ENCODE measurements at regions not wholly inside any gene's neighbourhood (a gene's known extent, or its start where the extent isn't known, plus 50 kb on each side); places are given as distances from the start of the nearest gene placed in this dataset.

DNA sequence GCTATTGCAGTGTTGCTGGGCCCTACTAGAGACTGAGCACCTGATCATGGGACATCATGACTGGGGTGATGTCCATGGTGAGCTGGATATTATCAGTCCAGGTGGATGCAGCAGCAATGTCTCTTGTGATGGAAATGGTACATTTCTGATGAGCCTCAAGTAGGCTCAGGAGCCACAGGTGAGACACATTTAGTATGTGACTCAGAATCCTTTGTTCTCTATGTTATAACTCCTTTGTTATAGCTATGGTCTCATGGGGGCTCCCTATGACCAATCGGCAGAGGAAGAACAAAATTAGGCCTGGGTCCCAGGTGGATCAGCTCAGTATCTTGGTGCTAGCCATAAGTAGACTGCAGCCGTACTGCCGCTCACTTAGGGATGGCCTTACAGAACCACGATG, 107.9 kb upstream of the FAT1 start:
- TF ChIP-seq POLR2AphosphoS5 (IDR thresholded peaks at IDR 0.05; ENCODE audit: low read depth, low read length), result no peak
- TF ChIP-seq TAF1 (IDR thresholded peaks at IDR 0.05; ENCODE audit: borderline replicate concordance, insufficient read depth, low read length), result no peak
- no peak for TF ChIP-seq SIN3A (IDR thresholded peaks at IDR 0.05; ENCODE audit: borderline replicate concordance, insufficient read depth, low read length)
- TF ChIP-seq, protein P1, sequence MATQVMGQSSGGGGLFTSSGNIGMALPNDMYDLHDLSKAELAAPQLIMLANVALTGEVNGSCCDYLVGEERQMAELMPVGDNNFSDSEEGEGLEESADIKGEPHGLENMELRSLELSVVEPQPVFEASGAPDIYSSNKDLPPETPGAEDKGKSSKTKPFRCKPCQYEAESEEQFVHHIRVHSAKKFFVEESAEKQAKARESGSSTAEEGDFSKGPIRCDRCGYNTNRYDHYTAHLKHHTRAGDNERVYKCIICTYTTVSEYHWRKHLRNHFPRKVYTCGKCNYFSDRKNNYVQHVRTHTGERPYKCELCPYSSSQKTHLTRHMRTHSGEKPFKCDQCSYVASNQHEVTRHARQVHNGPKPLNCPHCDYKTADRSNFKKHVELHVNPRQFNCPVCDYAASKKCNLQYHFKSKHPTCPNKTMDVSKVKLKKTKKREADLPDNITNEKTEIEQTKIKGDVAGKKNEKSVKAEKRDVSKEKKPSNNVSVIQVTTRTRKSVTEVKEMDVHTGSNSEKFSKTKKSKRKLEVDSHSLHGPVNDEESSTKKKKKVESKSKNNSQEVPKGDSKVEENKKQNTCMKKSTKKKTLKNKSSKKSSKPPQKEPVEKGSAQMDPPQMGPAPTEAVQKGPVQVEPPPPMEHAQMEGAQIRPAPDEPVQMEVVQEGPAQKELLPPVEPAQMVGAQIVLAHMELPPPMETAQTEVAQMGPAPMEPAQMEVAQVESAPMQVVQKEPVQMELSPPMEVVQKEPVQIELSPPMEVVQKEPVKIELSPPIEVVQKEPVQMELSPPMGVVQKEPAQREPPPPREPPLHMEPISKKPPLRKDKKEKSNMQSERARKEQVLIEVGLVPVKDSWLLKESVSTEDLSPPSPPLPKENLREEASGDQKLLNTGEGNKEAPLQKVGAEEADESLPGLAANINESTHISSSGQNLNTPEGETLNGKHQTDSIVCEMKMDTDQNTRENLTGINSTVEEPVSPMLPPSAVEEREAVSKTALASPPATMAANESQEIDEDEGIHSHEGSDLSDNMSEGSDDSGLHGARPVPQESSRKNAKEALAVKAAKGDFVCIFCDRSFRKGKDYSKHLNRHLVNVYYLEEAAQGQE (IDR thresholded peaks at IDR 0.05; ENCODE audit: insufficient read depth in 1 of 2, low read depth in 2 of 2, low read length in 2 of 2), result no peak
- TF ChIP-seq FOXP2 (optimal IDR thresholded peaks at IDR 0.05; ENCODE audit: borderline replicate concordance, extremely low read depth, extremely low read length, insufficient read depth), result no peak
